ELF-1 (cell line): ENCODE measurements at regions not wholly inside any gene's neighbourhood (a gene's known extent, or its start where the extent isn't known, plus 50 kb on each side); places are given as distances from the start of the nearest gene placed in this dataset.
"Not testable (repeated sequence)": the region's sequence is repeated elsewhere in the genome, so short reads cannot be mapped to it uniquely, and the experiment has no call there.

Experiments used
- DNase-seq: peaks from one replicate; pipeline ENCODE4 v3.0.0-alpha.2; 2016; ENCODE audit warnings: low read depth, low spot score

- DNase-seq = no peak
Observed at GRCh38 chr1:245026247-245026646, 128.5 kb upstream of the KIF26B start.

DNA sequence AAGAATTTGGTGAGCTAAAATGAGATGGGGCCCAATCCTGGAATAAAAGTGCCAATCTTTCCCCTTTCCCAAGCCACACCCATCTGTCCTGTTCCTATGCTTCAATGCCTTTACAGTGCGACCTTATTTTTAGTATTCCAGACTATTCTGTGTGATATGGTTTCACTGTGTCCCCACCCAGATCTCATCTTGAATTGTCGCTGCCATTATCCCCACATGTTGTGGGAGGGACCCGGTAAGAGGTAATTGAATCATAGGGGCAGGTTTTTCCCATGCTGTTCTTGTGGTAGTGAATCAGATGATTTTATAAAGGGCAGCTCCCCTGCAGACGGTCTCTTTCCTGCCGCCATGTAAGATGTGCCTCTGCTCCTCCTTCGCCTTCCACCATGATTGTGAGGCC lies 129.3 kb upstream of the KIF26B start:
- DNase-seq = no peak

DNA sequence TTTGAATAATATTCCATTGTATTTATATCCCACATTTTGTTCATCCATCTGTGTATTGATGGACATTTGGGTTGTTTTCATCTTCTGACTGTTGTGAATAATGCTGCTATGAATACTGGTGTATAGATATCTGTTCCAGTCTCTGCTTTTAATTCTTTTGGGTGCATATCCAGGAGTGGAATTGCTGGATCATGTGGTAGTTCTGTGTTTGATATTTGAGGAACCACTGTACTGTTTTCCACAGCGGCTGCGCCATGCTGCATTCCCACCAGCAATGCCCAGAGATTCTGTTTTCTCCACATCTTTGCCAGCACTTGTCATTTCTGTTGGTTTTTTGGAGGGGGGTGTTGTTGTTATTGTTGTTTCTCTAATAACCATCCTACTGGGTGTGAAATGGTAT lies 131.6 kb upstream of the KIF26B start:
- no peak for DNase-seq

DNA sequence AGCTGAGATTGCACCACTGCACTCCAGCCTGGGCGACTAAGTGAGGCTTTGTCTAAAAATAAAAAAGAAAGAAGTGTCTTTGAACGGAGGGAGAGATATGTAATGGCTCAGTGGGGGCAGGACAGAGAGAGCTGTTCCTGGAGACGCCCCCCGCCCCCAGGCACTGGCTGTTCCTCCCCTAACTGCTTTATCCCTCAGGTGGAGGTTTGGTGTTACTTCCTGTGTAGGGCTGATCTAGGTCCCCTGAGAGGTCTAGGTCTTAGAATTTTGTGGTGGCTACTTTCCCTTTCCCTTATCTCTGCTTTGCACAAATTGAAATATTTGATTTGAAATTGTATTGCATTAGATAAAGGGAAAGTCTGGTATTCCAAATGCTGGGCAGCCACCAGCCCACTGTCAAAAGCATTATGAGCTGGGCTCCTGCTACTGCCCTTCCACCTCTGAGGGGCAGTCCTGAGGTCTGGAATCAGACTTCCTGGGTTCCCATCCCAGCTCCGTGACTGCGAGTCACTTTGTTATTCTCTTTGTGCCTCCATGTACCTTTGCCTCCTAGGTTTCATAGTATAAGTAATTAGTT lies 134.8 kb upstream of the KIF26B start:
- DNase-seq = peak; percentile 58

DNA sequence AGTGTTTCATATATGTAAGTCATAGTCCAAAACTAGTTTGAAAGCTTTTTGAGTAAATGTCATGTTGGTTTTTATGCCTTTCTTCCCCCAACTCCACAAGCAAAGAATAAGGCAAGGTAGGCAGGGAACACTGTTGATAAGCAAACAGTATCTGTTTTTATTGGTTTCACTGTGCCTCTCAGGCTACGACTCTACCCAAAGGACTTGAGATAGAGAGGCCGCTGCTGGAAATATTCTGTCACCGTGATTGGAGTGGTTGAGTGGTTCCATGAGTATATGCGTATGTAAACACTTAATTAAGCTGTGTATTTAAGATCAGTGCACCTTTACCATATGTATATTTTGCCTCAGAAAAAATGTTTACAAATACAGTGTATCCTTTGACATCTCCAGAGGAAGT lies 138.1 kb upstream of the KIF26B start:
- no peak for DNase-seq

DNA sequence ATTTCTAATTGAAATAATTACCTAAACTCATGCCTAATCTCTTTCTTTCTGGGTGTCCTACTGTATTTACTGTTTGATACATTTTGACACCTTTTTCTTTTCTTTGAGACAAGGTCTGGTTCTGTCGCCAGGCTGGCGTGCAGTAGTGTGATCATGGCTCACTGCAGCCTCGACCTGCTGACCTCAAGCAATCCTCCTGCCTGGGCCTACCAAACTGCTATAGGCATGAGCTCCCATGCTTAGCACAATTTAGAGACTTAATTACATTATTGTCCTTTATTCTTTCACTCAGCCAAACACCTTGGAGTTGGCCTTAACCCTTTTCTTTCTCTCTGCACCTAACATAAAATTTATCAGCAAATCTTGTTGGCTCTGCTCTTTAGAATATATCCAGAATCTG lies 139.8 kb upstream of the KIF26B start:
- DNase-seq = no peak

DNA sequence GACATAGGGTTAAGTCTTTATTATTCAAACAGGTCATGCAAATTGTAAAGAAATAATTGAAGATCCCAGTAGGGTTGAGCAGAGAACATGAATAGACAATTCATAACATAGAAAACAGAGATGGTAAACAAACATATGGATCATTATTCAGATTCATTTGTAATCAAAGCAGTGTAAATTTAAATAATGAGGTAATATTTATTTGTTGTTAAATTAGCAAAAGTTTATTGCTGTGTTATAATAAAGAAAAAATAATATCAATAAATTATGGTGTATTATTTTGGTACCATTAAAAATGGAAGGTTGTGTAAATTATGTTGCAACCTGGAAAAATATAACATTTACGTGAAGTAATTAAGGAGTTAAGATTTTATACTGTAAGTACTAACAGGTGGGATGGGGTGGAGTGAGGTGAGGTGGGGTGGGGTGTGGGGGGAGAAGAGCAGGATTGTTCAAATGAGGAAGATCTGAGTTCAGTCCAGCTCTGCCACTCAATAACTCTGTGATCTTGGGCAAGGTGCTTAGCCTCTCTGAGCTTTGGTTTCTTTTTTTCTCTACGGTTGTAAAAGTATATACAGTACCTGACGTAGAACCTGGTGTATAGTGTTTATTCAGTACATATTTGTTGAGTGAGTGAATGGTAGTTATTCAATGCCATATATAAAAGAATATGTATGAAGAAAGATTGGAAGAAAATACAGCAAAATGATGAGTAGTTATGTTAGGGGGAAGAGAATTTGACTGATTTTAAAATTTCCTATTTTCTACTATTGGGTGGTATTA lies 140.3 kb upstream of the KIF26B start:
- no peak for DNase-seq

DNA sequence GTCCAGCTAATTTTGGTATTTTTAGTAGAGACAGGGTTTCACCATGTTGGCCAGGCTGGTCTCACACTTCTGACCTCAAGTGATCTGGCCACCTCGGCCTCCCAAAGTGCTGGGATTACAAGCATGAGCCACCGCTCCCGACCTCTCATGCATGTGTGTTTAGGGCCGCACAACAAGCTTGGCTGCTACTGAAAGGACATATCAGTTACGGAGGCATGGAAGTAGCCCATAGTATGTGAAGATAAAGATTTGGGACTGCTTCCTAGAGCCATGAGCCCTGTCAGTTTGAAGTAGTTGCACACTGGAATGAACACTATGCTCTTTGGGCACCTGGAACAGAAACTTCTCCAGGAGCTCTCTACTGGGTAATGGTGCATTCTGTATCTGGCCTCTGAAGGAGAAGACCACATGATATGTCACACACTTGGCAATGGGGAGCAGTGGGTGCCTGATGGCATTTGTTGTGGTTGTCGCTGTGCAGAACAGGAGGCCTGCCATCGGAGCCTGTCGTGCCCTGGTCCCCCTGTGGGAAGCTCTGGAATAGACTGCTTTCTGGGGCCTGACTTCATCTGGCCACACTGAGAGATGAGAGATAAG lies 144.7 kb upstream of the KIF26B start:
- no peak for DNase-seq

- no peak for DNase-seq
Observed at GRCh38 chr1:245008761-245009160, 144.4 kb upstream of the HNRNPU start.

DNA sequence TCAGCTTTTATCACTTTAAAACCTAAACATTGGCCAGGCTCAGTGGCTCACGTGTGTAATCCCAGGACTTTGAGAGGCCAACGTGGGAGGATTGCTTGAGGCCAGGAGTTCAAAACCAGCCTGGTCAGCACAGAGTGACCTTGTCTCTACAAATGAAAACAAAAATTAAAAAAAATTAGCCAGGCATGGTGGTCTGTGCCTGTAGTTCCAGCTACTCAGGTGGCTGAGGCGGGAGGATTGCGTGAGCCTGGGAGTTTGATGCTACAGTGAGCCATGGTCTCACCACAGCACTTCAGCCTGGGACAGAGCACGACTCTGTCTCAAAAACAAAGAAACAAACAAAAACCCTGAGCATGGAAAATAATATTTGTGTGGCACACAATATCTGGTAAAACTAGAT lies 143.5 kb upstream of the HNRNPU start:
- no peak for DNase-seq

DNA sequence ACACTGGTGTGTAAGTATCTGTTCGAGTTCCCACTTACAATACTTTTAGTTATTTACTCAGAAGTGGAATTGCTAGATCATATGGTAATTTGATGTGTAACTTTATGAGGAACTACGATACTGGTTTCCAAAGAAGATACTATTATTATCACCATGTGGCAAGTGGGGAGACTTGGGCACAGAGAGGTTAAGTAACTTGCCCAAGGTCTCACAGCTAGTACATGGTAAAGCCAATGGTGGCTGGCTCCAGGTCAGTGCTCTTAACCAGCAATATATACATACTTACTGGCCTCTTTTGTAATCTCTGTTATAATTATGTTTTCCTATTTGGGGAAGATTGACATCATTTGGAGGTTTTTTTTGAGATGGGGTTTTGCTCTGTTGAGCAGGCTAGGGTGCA lies 138.9 kb upstream of the HNRNPU start:
- no peak for DNase-seq

- no peak for DNase-seq
Observed at GRCh38 chr1:245001252-245001651, 136.9 kb upstream of the HNRNPU start.

DNA sequence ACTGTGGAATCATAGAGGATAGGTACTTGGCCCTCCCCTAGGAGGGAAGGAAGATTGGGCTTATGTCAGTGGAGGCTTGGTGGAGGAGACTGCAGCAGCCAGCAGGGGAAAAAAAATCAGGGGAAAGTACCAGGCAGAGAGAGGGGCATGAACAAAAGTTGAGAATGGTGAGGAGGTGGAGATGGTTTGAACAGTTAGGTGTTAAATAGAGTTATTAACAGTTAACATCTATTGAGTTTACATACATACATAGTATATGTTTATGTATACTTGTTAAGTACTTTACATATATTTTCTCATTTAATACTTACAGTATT lies 136.5 kb upstream of the HNRNPU start:
- no peak for DNase-seq

GRCh38 chr1:244999644-245000043 lies 135.3 kb upstream of the HNRNPU start:
- not testable (repeated sequence) for DNase-seq

DNA sequence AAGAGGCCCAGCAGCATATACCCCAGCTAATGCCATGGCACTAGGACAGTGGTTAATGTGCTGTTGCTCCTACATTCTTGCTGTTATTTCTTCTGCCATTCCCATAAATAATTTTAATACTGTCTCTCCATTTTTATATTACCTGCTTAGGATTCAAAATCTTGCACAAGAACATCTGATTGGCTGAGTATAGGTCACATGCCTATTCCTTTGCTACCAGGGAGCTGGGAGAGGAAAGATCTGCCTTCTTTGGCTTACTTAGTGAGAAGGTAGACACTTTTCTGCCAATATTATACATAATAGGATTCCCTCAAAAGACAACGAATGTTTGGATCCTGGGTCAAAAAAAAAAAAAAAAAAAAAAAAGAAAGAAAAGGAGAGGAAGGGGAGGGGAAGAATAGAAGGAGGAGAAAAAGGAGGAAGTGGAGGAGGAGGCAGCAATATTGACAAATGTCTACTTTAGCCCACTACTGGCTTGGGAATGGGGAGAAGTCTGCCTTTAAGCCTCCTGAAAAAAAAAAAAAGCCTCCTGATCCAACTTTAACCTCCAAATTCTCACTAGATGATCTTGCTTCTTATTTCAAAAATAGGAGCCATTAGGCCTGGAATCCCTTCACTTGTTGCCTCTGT lies 134.5 kb upstream of the HNRNPU start:
- DNase-seq = no peak

GRCh38 chr1:244995602-244996400 lies 131.5 kb upstream of the HNRNPU start:
- no peak for DNase-seq

DNA sequence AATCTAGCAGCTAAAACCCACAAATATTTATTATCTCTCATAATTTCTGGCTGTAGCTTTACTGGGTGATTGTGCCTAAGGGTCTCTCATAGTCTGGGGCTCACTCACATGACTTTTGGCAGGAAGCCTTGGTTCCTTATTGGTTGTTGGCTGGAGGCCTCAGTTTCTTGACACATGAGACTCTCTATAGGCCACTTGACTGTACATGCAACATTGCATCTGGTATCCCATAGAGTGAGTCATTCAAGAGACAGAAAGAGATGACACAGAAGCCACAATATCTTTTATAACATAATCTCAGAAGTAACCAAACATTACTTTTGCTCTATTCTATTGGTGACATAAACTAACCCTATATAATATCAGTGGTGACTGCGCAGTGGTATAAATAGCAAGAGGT lies 128.5 kb upstream of the HNRNPU start:
- no peak for DNase-seq

DNA sequence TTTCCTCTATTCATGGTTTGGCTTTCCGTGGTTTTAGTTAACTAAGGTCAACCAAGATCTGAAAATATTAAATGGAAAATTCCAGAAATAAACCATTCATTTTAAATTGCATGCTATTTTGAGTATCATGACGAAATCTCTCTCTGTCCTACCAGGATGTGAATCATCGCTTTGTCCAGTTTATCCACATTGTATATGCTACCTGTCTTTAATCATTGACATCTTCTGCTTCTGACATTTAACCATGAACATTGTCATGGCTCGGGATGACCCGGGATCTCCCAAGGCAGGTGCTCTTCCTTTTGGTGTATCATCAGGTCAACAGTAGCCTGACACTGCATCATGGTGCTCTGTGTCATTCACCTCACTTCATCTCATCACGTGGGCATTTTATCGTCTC lies 125.5 kb upstream of the HNRNPU start:
- no peak for DNase-seq

- DNase-seq = no peak
Observed at GRCh38 chr1:244988521-244988920, 124.2 kb upstream of the HNRNPU start.

GRCh38 chr1:244980605-244981004 lies 116.3 kb upstream of the HNRNPU start:
- no peak for DNase-seq

DNA sequence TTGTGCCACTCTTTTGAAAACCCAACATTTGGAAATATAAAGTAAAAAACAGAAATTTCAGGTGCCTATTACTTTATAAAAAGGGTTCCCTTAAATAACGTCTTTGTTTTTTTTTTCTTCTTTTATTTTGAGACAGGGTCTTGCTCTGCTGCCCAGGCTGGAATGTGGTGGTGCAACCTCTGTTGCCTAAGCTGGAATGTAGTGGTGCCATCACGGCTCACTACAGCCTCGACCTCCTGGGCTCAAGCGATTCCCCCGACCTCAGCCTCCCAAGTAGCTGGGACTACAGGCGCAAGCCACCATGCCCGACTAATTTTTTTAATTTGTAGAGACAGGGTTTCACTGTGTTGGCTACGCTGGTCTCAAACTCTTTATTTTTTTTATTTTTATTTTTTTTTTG lies 110.2 kb upstream of the HNRNPU start:
- no peak for DNase-seq

DNA sequence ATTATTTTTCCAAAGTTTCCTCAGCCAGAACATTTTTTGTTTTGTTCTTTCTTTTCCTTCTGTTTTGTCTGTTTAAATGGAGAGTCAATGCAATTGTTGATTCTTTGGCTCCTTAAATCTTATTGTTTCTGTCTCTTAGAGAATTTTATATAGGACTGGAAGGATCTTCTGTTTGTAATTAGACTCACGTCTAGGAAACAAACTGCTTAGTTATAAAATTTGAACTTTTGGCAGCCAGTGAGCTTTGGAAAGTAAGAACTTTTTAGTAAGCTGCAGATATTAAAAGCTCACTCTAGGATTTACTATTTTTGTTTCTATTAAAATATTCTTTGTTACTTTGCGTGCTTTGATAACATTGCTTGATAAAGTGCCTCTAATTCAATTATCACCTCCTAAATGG lies 109.8 kb upstream of the HNRNPU start:
- DNase-seq = no peak
